GM19025 (cell line): ENCODE measurements at regions not wholly inside any gene's neighbourhood (a gene's known extent, or its start where the extent isn't known, plus 50 kb on each side); places are given as distances from the start of the nearest gene placed in this dataset.
"Not testable (repeated sequence)": the region's sequence is repeated elsewhere in the genome, so short reads cannot be mapped to it uniquely, and the experiment has no call there.

Experiments
- ATAC-seq: cut with Tn5 transposase; IDR thresholded peaks from one replicate; pipeline ENCODE4 v1.9.1; 2021; ENCODE audit warnings: mild to moderate bottlenecking, low read depth, moderate library complexity; ENCODE audit not compliant: unreplicated experiment

GRCh38 chr15:45863881-45864580 is 229.2 kb downstream of the SQOR start:
- ATAC-seq: peak; percentile 76

- ATAC-seq: no peak
These were observed 231.8 kb downstream of the SQOR start for GRCh38 chr15:45866616-45867015.

GRCh38 chr15:45867281-45867680 is 232.5 kb downstream of the SQOR start:
- ATAC-seq: no peak

- no peak for ATAC-seq
These were observed 233.4 kb downstream of the SQOR start for GRCh38 chr15:45868109-45868691.

GRCh38 chr15:45869034-45869668 is 234.3 kb downstream of the SQOR start:
- peak; percentile 65 for ATAC-seq

- no peak for ATAC-seq
These were observed 236.5 kb downstream of the SQOR start for GRCh38 chr15:45871121-45871855.

- no peak for ATAC-seq
These were observed 239.0 kb downstream of the SQOR start for GRCh38 chr15:45873781-45874180.

- ATAC-seq: not testable (repeated sequence)
These were observed 239.7 kb downstream of the SQOR start for GRCh38 chr15:45874566-45874965.

GRCh38 chr15:45884289-45884688 is 249.5 kb downstream of the SQOR start:
- ATAC-seq: no peak

- no peak for ATAC-seq
These were observed 250.1 kb downstream of the SQOR start for GRCh38 chr15:45884755-45885445.

- no peak for ATAC-seq
These were observed 251.0 kb downstream of the SQOR start for GRCh38 chr15:45885801-45886200.

- ATAC-seq: no peak
These were observed 256.9 kb downstream of the SQOR start for GRCh38 chr15:45891766-45892165.

- ATAC-seq: no peak
These were observed 257.4 kb downstream of the SQOR start for GRCh38 chr15:45892182-45892581.

GRCh38 chr15:45903283-45903682 is 268.5 kb downstream of the SQOR start:
- no peak for ATAC-seq

- no peak for ATAC-seq
These were observed 269.2 kb downstream of the SQOR start for GRCh38 chr15:45904019-45904418.

- no peak for ATAC-seq
These were observed 271.4 kb downstream of the SQOR start for GRCh38 chr15:45906230-45906629.

- ATAC-seq: no peak
These were observed 275.8 kb downstream of the SQOR start for GRCh38 chr15:45910671-45911070.

GRCh38 chr15:45913451-45913850 is 278.6 kb downstream of the SQOR start:
- no peak for ATAC-seq

- no peak for ATAC-seq
These were observed 279.6 kb downstream of the SQOR start for GRCh38 chr15:45914425-45914824.

GRCh38 chr15:45918839-45919238 is 284.0 kb downstream of the SQOR start:
- no peak for ATAC-seq

GRCh38 chr15:45919806-45920205 is 285.0 kb downstream of the SQOR start:
- ATAC-seq: no peak
